NCI-H1092 treated with DMSO at 0.1 percent for 48 hours (cell line): ENCODE measurements at regions not wholly inside any gene's neighbourhood (a gene's known extent, or its start where the extent isn't known, plus 50 kb on each side); places are given as distances from the start of the nearest gene placed in this dataset.

Experiments used
- DNase-seq: peaks from one replicate; lab custom pipeline; 2025; lab: John Stamatoyannopoulos, UW

- DNase-seq: no peak
Observed at GRCh38 chr7:136254148-136254547, 277.0 kb upstream of the MTPN start.

DNA sequence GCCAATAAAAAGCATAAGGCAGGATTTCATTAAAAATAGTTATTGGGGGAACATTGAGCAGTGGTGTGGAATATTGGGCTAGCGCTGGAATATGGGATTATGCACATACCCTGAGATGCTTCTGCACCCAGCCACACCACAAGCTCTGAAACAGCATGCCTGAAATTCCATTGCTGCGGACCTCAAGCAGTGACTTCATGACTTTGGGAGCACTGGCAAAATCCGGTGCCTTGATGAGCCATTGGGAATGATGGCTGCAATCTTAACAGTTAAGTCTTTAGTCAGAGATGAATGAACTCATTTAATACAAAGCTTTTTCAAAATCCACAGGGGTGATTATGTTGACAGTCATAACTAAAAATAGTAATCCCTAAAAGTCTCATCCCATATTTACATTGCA lies 274.7 kb upstream of the MTPN start:
- DNase-seq: no peak

GRCh38 chr7:136247211-136247610 lies 270.1 kb upstream of the MTPN start:
- DNase-seq: no peak

DNA sequence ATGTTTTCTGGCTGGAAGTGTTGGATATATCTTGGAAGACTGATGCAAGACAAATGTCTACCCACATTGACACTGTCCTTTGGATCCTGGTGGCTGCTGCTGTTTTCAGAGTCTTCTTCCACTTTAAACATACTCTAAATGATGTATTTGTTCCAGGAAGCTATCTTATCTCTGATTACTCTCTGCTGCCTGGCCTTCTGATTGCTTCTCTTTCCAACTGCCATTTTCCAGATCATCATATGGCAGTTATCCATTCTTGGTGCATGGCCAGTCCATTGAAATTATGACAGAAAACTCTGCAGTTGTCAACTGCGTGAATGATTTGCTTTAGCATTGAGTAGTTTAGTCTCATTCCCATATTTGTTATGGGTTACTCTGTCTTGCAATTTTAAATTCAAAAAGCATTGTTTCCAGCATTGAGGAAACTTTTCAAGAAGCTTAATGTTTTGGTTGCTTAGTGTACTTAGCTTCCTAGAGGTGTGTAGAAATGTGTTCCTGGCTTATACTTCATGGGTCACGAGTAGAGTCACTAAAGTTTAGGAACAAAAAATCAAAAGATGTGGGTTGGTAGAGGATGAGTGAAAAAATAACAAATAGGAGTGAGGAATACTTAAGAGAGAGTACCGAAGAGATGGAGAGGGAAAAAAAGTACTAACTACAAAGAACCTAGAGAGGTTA lies 268.3 kb upstream of the MTPN start:
- DNase-seq: no peak

DNA sequence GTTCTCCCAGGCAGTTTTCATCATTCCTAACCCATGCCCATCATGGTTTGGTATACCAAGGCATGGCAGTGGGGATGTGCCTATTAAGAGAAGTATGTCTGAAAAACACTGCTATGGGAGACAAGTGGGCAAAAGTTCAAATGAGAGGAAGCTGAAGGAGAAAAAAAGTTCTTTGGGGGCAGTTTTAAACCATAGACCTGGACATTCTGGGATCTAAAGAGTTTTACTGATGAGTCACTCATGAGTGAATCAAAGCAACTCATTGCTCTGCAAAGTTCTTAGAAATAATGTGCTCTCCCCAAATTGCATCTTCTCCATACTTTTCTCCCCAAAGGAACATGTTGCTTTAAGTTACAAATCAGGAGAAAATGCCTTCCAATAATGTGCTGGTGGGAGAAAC lies 256.9 kb upstream of the MTPN start:
- no peak for DNase-seq

DNA sequence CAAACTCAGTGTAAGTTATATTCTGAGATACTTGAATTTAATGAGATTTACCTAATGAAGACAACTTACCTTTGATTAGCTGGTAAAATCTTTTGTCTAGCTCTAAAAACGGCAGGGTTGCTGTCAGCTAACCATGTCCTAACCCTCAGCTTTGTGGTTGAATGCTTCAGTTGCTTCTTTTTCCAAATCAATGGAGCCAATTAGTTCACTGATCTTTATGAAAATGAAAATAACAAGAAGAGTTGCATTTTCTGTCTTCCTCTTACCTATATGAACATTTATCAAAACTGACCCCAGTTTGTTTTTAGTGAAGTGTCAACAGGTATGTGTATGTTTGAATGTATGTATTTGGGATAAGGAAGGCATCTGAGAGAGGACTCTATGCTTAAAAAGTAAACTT lies 253.1 kb upstream of the MTPN start:
- DNase-seq: no peak

- DNase-seq: no peak
Observed at GRCh38 chr7:136229790-136230189, 252.6 kb upstream of the MTPN start.

- no peak for DNase-seq
Observed at GRCh38 chr7:136228171-136228570, 251.0 kb upstream of the MTPN start.

DNA sequence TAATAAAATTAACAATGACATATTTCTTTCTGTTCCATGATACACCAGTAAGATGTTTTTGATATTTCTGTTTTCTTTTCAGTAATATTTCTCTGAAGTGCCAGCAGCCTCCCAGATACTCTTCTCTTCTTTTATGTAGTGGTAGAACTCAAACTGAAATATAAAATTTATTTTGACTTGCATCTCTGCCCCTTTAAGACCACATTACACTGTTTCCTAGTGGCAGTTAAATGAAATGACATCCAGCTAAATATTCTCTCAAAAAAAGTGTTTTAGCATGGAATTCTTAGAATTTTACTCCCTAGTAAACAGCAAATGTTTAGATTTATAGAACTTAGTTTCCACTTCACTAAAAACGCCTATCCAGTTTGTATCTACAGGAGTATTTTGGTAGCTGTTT lies 237.2 kb upstream of the MTPN start:
- no peak for DNase-seq

GRCh38 chr7:136213012-136213411 lies 235.9 kb upstream of the MTPN start:
- DNase-seq: no peak

DNA sequence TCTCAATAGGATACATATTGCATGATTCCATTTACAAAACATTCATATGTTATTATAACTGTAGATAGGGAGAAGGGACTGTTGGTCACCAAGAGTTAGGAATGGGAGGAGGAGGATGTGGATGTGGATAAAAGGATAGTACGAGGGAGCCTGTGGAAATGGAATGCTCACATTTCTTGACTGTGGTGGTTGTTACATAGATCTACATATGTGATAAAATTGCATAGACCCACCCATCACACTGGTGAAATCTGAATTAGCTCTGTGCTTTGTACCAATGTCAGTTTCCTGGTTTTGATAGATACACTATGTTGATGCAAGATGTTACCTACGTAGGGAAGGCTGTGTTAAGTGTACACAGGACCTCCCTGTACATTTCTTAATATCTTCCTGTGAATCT lies 233.5 kb upstream of the MTPN start:
- DNase-seq: no peak

GRCh38 chr7:136210079-136210478 lies 232.9 kb upstream of the MTPN start:
- DNase-seq: no peak

DNA sequence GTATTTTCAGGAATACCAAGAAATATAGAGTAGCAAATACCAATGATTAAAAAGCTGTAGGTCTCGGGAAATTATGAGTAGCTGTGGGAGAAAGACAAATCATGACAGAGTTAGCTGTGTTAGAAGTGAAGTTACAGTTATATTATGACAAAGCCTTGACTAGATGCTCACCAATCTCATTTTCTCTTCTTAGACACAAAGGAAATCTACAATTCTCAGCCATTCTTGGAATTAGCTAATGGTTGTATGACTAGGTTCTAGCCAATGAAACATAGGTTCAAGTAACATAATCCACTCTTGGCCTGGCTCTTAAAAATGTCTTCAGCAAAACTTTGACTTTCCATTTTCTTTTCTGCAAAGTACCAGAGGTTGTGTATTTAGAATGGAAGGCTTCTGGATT lies 228.8 kb upstream of the MTPN start:
- no peak for DNase-seq

GRCh38 chr7:136198168-136198567 lies 221.0 kb upstream of the MTPN start:
- DNase-seq: no peak

- no peak for DNase-seq
Observed at GRCh38 chr7:136194878-136195277, 217.7 kb upstream of the MTPN start.

DNA sequence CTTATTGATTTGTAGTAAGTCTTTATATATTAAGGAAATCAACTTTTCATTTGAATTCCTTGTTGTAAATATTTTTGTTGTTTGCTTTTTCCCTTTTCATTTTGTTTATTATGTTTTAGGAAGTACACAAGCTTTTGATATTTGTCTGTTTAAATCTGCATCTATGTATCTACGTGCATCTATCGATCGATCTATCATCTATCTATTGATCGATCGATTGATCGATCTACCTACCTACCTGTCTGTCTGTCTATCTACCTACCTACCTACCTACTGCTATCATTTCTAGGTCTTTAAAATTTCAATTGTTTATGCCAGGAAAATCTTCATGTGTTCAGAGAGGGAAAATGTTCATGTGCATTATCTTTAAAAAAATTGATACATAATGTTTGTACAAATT lies 216.8 kb upstream of the MTPN start:
- no peak for DNase-seq

DNA sequence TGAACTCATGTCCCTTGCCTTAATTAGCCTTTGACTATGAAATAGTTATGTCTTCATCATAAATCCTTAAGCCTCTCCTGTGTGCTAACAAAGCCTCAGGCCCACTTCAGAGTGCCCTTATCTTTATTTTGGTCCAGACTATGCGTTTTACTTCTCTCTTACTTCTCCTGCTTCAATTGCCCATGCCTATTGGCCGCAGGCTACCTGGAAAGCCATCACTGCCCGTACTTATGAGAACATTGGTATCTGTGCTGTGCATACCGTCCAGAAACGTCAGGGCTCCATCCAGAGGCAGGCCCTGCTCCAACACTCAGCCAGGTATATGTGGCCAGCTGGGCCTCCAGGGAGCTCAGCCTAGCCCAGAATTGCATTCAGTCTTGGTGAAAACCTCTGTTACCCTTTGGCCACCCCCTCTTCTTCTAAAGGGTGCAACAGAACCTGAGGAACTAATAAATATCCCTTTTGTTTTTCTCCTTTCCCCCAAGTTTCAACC lies 212.4 kb upstream of the MTPN start:
- no peak for DNase-seq

DNA sequence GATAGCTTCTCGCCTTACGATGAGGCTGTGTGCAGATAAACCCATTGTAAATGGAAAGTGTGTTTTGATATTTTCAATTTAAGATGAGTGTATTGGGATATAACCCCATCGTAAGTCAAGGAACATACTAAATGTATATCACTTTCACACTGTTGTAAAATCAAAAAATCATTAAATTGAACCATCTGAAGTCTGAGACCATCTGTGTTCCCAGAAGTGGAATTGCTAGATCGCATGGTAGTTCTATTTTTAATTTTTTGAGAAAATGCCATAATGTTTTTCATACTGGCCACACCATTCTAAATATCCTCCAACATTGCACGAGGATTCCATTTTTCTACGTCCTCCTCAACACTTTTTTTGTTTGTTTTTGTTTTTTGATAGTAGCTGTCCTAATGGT lies 209.1 kb upstream of the MTPN start:
- no peak for DNase-seq

DNA sequence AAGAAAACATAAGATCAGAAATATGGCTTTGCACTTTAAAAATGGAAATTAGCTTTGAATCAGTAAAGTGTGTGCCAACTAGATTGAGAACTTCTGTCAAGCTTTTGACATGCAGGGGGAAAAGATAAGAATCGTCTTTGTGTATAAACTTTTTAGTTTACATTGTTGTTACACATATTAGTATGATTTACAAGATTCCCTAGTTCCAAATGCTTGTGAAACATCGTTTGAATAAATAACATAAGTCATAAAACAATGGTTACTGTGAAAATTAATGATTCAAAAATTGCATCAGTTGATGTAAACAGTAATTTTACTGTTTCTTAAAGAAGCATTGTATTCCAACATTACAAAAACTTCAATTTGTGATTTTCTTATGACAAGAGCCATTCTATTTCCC lies 207.6 kb upstream of the MTPN start:
- DNase-seq: no peak

GRCh38 chr7:136183981-136184380 lies 206.8 kb upstream of the MTPN start:
- no peak for DNase-seq

GRCh38 chr7:136180984-136181383 lies 203.8 kb upstream of the MTPN start:
- DNase-seq: no peak

DNA sequence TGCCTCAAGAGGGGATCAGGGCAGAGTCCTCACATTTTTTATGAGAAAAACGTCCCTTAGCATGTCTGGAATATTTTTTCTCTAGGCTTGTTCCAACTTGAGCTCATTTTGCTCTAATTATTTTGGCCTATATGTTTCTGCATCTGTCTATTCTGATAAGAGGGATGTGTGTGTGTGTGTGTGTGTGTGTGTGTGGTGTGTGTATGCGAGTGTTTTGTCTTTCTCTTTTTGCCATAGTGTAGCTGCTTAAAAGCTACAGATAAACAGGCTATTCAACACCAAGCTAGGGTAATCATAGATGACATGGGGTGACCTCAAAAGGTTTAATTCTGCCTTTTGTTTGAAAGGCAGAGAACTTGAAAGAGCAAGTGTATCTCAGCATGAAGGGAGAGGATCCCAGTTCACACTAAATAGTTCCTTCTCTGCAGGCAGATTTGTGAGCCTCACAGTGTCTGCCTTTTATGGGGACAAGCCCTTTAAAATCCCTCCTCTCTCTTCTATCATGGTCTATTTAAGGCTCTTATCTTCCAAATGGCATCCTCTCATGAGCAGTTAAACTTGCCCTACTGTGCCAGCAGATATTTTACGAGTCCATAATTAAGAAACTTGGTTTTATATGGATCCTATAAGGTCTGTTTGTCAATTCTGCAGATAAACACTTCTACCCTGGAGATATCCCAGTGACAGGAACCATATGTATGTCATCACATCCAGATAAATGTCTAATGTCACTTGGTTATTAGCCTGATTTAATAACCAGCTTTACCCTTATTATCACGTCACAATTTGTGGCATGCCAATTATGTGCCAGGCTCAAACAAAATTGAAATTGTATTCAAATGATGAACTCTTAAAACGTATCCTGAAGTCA lies 202.9 kb upstream of the MTPN start:
- no peak for DNase-seq

DNA sequence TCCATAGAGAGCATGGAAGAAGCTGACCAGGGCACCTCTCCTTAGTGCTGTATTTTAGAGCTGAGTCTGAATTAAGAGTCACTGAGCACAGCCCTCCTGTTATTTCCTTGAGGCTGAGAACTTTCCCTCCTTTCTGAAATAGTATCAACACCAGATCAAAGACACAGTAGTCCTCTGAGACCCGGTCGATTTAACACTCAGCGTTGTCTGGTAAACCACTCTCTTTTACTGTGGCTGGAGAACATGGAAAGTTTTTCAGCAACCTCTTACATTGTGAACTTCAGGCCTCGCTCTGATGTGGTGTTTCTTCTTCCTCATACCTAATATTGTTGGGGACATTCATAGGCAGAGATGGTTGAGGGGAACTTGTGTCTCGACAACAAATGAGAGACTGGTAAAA lies 202.0 kb upstream of the MTPN start:
- no peak for DNase-seq
